ENCODE measurements at regions not wholly inside any gene's neighbourhood (a gene's known extent, or its start where the extent isn't known, plus 50 kb on each side); places are given as distances from the start of the nearest gene placed in this dataset.

DNA sequence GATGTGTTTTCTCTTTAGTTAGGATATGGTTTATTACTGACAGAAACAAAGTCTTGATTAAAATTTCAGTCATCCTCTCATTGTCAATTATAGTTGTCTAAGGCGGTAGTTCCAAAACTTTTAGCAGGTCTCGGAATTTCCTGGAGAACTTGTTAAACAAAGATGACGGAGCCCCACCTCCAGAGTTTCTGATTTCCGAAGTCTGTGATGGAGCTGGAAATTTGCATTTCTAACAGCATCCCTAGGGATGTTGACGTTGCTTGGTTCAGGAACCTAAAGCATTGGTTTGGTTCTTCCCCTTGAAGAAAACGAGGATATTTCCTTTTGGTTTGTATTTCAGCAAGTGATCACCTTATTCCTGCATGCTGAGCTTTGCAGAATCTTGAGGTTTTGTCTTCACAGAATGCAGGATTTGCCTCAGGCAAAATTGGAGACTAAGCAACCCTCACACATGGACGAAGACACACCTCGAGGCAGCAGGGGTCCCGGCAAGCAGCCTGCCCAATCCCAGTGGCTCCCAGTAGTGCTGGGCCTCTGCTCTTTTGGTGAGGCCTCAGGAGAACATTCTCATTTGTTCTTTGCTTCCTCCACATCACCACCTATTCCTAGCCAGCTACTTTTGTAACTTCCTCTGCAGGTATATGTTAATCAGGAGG, 187.1 kb upstream of the PHACTR1 start (continued):
- TF ChIP-seq, protein P1, sequence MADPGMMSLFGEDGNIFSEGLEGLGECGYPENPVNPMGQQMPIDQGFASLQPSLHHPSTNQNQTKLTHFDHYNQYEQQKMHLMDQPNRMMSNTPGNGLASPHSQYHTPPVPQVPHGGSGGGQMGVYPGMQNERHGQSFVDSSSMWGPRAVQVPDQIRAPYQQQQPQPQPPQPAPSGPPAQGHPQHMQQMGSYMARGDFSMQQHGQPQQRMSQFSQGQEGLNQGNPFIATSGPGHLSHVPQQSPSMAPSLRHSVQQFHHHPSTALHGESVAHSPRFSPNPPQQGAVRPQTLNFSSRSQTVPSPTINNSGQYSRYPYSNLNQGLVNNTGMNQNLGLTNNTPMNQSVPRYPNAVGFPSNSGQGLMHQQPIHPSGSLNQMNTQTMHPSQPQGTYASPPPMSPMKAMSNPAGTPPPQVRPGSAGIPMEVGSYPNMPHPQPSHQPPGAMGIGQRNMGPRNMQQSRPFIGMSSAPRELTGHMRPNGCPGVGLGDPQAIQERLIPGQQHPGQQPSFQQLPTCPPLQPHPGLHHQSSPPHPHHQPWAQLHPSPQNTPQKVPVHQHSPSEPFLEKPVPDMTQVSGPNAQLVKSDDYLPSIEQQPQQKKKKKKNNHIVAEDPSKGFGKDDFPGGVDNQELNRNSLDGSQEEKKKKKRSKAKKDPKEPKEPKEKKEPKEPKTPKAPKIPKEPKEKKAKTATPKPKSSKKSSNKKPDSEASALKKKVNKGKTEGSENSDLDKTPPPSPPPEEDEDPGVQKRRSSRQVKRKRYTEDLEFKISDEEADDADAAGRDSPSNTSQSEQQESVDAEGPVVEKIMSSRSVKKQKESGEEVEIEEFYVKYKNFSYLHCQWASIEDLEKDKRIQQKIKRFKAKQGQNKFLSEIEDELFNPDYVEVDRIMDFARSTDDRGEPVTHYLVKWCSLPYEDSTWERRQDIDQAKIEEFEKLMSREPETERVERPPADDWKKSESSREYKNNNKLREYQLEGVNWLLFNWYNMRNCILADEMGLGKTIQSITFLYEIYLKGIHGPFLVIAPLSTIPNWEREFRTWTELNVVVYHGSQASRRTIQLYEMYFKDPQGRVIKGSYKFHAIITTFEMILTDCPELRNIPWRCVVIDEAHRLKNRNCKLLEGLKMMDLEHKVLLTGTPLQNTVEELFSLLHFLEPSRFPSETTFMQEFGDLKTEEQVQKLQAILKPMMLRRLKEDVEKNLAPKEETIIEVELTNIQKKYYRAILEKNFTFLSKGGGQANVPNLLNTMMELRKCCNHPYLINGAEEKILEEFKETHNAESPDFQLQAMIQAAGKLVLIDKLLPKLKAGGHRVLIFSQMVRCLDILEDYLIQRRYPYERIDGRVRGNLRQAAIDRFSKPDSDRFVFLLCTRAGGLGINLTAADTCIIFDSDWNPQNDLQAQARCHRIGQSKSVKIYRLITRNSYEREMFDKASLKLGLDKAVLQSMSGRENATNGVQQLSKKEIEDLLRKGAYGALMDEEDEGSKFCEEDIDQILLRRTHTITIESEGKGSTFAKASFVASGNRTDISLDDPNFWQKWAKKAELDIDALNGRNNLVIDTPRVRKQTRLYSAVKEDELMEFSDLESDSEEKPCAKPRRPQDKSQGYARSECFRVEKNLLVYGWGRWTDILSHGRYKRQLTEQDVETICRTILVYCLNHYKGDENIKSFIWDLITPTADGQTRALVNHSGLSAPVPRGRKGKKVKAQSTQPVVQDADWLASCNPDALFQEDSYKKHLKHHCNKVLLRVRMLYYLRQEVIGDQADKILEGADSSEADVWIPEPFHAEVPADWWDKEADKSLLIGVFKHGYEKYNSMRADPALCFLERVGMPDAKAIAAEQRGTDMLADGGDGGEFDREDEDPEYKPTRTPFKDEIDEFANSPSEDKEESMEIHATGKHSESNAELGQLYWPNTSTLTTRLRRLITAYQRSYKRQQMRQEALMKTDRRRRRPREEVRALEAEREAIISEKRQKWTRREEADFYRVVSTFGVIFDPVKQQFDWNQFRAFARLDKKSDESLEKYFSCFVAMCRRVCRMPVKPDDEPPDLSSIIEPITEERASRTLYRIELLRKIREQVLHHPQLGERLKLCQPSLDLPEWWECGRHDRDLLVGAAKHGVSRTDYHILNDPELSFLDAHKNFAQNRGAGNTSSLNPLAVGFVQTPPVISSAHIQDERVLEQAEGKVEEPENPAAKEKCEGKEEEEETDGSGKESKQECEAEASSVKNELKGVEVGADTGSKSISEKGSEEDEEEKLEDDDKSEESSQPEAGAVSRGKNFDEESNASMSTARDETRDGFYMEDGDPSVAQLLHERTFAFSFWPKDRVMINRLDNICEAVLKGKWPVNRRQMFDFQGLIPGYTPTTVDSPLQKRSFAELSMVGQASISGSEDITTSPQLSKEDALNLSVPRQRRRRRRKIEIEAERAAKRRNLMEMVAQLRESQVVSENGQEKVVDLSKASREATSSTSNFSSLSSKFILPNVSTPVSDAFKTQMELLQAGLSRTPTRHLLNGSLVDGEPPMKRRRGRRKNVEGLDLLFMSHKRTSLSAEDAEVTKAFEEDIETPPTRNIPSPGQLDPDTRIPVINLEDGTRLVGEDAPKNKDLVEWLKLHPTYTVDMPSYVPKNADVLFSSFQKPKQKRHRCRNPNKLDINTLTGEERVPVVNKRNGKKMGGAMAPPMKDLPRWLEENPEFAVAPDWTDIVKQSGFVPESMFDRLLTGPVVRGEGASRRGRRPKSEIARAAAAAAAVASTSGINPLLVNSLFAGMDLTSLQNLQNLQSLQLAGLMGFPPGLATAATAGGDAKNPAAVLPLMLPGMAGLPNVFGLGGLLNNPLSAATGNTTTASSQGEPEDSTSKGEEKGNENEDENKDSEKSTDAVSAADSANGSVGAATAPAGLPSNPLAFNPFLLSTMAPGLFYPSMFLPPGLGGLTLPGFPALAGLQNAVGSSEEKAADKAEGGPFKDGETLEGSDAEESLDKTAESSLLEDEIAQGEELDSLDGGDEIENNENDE (IDR thresholded peaks at IDR 0.05; ENCODE audit: insufficient replicate concordance, low read length) = no peak
- TF ChIP-seq RBBP5 (IDR thresholded peaks at IDR 0.05; ENCODE audit: borderline replicate concordance, low read depth, low read length) (no peak), GABPA (IDR thresholded peaks at IDR 0.05; ENCODE audit: borderline replicate concordance, insufficient read depth, low read length) (no peak), CREB1 (IDR thresholded peaks at IDR 0.05) (no peak), BRCA1 (IDR thresholded peaks at IDR 0.05; ENCODE audit: low read depth, low read length) (no peak), EP300 (IDR thresholded peaks at IDR 0.05; ENCODE audit: borderline replicate concordance in 1 of 2, low read depth in 2 of 2, low read length in 2 of 2) (no peak)

Measured in H1 (cell line).